ENCODE measurements at regions not wholly inside any gene's neighbourhood (a gene's known extent, or its start where the extent isn't known, plus 50 kb on each side); places are given as distances from the start of the nearest gene placed in this dataset.

DNA sequence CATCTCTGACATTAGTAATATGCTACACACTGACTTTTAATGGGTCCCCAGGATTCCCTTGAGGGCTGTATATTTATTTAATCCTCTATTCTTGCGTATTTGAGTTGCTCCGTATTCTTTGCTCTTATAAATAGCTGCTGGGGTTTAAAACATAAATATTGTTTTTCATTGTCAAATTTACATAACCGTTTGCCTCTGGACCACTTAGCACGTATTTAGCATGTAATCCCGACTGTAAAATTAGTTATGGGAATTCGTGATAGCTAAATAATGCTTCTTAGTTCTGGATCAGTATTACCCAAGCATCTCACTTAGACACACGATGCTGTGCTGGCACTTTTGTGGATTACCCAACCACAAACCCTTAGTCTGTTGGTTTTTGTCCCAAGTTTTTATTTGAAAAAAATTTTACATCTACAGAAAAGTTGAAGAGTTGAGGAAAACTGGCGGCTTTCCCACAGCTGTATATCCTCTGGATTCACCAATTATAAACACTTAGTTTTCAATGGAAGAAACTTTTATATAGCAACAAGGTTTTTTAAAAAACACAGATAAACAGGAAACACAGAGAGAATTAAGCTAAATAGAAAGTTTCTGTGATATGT is 296.8 kb upstream of the TPM1 start:
- DNase-seq (ENCODE audit: low read depth in 2 of 2): no peak

DNA sequence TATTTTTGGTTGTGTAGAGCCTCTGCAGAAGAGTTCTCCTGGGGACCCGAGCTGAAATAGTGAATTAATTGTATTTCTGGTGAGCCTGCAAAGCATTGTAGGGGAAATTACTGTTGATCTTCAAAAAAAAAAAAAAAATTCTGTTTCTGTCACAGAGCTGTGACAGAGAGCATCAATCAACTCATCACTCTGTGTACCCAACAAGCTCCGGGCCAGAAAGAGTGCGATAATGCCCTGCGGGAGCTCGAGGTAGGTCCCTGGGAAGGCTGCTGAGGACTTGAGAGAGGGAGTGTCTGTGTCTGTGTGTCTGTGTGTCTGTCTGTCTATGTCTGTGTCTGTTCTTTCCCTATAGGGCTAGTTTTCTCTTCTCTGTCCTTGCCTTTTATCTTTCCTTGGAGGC is 294.4 kb upstream of the TPM1 start:
- DNase-seq (ENCODE audit: low read depth in 2 of 2): no peak

DNA sequence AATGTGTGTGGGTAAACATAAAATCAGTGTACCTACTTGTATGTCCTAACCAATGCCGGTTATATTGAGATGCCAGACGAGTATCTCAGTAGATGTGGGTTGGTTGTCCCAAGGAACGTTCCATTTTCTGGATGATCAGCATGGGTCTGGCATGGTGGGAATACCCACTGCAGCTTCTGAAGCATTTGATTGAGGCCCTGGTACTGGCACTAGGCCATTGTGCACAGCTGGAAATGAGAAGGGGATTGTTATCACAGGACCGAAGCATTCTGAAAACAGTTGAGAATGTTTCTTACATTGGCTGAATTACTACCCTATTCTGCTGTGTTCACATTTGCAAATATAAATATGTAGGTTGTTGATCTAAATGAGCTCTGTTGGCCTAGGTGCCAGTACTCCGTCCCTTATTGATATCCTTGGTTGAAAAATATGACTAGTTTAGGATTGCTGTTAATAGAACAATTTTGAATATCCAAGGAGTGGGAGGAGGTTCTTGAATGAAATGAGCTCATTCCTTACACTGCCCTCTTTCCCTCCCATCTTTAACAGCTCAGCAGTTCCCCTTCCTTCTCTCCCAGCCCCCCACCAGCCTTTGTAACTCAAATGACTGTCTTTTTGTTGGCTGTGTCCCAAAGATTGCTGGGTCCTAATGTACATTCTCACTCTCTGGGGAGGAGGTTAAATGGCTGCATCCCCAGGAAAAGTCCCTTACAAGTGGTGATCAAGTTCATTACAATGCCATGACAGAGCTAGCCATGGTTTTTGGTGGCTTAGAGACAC is 293.3 kb upstream of the TPM1 start:
- no peak for DNase-seq (ENCODE audit: low read depth in 2 of 2)

DNA sequence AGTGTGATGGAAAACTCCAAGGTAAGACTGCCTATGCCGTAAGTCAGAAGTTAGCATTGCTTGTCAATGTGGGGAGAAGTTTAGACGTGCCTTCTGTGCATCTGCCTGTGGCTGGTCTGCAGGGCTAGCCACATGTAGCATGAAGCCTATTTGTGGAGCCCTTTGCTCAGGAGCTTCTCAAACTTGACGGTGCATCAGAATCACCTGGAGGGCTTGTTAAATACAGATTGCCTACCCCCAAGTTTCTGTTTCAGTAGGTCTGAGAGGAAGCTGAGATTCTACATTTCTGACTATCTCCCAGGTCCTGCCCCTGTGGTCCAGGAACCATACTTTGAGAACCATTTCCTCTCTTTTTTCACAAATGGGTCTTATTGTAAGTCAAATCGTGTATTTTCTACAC is 292.1 kb upstream of the TPM1 start:
- DNase-seq (ENCODE audit: low read depth in 2 of 2): no peak

DNA sequence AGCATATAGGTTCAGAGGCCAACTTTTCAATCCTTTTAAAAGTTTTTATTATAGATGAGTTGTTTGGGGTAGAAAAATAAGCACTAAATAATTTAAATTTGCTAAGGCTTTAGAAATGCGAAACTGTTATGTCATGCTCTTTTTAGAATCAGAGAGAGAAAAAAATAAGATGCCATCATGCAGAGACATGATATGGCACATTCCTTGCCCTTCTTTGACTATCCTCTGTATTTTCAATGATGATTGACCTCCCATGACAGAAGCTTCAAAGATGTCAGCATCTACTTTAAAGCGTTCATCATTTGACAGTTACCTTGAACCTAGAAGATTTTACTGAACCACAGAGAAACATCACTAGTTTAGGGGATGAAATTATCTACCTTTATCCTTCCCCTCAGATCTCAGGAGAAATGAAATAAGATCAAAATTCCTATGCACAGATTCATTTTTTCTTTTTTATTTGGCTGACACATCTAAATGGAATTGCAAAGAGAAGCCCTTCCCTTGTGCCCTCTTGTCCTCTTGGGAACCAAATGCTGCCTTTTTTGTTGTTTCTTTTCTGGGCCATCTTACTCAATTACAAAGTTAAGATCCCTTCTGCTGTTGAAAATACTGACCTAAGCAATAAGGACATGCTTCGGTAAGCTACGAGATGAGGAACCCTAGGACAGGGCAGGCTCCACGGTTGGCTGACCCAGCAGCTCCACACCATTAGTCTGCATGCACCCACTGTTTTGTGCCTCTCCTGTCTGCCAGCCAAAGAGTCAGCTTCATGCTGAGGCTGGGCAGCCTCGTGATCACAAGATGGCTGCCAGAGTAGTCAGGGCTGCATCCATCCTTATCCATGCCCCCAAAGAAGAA is 289.7 kb upstream of the TPM1 start:
- DNase-seq (ENCODE audit: low read depth in 2 of 2): no peak

DNA sequence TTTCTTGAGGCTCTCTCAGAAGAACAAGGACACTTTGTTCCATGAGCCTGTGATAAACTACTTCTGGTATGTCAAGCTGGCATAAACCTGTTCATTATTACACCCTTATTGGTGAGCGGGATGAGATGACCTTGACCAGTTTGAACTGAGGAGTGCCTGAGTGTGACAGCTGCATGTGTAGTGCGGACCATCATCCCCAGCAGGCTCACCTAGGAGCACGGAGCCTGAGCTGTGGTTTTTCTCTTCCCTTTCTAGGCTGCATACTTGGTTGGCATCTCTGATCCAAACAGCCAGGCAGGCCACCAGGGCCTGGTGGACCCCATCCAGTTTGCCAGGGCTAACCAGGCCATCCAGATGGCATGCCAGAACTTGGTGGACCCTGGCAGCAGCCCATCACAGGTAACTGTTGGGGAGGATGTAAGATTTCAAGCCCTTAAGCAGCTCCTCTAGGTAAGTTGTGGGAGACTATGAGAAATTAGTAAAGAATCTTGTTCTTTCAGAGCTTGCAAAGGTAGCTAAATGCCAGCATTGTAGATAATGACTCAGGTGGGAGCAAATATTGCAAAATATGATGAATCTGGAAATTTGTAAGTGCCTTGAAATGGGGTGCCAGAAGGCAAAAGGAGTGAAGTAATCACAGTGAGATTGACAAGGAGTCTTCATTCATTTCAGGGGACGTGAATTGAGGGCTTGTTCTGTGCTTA is 288.9 kb upstream of the TPM1 start:
- DNase-seq (ENCODE audit: low read depth in 2 of 2): no peak

DNA sequence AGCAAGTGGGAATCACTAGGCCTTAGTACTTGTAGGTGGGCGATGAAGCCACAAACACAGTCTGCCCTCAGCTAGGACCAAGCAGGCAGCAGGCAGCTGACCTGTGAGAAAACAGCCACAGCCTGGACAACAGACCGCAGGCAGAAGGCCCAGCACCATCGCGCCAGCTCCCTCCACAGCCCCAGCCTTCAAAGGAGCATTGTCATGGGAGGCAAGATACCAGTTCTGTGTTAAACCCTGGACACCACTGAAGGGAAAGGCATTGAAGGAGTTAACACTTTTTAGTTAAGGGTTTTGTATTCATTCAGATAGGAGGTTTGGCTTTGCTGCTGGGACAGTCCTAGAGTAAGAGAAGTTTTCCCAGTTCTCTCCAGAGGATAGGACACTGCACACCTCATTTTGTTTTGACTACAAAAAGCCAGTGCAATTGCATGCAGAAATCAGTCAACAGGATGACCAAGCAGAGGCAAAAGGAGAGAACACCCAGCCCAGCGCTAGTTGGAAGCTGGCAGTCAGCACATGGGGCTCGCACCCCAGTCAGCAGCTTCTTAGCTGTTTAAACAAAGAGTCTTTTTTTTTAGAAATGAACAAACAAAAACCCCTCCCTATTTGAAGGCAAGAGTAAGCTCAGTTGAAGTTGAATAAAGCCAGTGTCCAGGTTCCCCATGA is 286.1 kb upstream of the TPM1 start:
- no peak for DNase-seq (ENCODE audit: low read depth in 2 of 2)

DNA sequence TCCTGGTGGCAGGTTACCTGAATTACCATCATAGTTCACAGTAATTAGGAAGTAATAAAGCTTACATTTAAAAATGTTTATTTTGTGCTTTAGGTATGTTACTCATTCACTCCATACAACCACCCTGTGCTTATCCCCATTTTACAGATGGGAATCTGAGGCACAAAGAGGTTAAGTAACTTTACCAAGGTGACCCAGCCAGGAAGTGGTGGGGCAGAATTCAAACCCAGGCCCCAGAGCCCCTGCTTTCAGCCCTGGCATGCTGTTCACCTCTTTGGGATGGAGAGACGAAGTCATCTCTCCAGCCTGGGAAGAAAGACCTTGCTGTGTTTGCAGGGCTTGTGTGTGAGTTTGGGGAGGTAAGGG is 285.6 kb upstream of the TPM1 start:
- DNase-seq (ENCODE audit: low read depth in 2 of 2): no peak

DNA sequence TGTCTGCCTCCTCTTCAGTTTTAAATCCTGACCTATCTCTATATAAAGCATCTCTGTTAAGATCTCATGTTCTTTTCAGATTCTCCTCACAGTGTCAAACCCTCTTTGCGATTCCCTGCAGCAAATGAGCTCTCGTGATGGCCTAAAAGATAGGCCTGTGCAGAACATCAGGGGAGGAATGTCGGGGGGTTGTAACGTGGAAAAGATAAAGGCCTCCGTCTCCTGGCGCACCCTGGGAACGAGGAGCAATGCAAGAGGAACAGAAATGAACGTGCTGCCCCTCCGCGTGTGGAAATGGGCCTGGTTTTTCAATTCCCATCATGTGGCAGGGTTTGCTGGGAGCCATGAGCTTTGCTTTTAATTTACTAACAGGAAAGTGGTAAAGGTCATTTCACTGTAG is 285.0 kb upstream of the TPM1 start:
- no peak for DNase-seq (ENCODE audit: low read depth in 2 of 2)

DNA sequence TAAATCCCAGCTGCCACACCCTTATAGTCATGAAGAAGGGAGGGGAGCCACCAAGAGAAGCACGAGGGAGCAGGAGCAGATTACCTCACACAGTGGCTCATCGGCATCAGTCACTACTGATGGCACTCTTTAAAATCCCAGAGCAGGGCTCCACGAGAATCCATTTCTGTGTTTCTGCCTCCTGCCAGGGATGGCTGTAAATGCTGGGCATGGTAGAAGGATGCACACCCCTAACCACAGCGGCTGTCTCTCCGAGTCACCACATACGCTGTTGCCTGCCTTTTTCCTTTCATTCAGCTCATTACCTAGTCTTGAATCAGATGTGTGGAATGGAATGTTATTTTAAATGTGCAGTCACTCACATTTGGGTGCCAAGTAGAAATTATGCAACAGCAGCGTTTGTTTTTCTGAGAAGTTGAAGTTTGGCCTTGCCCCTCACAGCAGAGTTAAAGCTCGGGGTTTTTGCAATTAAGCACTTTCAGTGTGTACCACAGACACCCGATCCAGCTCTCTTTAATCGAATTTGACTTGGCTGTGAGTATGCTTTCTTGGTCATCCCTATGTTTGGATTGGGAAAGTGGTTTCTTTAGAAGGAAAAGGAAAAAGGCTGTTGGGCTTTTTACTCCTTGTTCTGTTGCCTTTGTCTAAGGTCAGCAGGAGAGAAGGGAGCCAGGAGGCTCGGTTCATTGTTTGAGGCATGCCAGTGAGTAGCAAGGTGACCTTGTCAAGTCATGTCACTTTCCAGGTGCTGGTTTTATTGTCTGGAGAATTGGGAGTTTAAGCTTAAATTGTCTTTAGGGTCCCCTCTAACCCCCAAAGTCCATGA is 284.2 kb upstream of the TPM1 start:
- no peak for DNase-seq (ENCODE audit: low read depth in 2 of 2)

DNA sequence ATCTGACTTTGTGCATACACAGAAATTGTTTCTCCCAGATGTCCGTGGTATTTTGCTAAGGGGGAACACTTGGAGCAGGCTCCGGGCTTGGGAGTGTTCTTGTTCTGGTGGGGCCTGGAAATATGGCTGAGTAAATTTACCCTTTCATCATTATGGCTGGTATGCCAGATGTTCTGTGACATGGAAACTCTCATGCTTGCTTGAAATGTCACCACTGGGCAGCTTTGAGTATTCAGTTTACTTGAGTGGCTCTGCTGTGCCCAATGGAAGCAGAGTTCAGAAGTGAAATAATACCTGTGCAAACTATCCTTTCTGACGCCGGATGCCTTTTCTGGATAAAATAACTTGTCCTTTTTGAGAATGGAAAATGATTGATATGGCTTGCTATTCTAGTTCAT is 283.6 kb upstream of the TPM1 start:
- no peak for DNase-seq (ENCODE audit: low read depth in 2 of 2)

DNA sequence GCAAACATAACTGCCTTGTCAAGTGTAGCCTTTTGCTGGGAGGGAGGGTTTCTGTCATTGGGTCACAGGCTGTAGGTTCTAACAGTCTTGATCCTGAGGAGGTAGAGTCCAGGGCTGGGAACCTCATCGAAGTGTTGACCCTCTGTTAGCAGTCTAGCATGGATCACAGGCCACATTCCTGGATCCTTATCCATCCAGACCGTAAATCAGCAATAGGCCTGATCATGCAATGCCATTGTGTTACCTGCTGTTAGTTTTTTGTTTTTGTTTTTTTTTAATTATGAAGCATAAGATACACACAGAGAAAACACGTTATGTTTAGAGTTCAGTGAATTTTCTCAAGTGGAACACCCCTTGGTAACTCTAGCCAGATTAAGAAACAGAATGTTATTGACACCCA is 282.0 kb upstream of the TPM1 start:
- no peak for DNase-seq (ENCODE audit: low read depth in 2 of 2)

DNA sequence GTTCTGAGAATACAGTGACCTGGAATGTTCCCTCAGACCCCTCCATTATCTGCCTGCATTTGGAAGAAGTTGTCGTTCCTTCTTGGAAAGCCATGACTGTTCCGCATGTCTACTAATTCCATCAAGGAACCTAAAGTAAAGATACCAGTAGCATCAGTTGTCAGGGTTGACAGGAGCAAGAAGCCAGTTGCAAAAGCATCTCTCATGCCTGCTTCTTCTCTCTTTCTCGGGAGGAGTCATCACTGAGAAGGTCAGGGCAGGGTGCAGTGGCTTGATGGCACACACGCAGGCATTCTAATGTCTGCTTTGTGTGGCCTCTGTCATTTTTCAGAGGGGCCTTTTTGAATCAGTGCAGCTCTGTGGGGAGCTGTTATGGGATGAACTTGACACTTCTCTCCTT is 276.6 kb upstream of the TPM1 start:
- no peak for DNase-seq (ENCODE audit: low read depth in 2 of 2)

DNA sequence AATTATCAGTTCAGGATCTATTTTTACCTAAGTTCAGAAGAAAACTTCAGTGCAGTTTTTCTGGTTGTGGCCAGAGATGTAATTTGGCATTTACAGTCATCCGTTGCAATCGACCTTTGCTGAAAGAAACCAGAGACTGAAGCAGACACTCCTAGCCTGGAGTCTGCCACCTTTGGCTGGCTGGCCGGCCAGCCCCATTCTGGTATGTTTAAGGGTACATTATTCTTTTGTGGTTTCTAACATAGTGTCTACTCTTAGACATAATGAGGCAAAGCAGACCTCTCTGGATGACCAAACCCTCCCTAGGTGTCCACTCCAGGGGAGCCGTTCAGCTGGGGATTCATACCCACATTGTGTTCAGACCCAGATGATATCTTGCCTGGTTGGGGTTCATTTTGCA is 275.9 kb upstream of the TPM1 start:
- no peak for DNase-seq (ENCODE audit: low read depth in 2 of 2)

DNA sequence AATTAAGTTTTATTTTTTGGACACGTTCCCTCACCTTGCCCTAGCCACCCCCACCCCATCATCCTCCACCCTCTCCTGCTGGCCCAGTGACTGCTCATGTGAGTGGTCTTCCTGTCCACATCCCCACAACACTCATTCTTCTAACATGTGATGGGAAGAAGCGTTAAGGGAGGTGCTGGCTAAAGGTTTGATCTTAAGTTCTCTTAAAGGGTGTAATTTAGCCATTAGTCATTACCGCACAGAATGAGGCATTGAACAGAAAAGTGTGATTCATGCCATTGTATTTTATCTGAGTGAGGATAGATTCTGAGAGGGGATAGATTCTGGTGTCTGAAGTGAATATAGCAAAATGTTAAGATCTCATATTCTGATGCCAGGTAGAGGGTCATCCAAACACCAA is 272.9 kb upstream of the TPM1 start:
- DNase-seq (ENCODE audit: low read depth in 2 of 2): no peak

DNA sequence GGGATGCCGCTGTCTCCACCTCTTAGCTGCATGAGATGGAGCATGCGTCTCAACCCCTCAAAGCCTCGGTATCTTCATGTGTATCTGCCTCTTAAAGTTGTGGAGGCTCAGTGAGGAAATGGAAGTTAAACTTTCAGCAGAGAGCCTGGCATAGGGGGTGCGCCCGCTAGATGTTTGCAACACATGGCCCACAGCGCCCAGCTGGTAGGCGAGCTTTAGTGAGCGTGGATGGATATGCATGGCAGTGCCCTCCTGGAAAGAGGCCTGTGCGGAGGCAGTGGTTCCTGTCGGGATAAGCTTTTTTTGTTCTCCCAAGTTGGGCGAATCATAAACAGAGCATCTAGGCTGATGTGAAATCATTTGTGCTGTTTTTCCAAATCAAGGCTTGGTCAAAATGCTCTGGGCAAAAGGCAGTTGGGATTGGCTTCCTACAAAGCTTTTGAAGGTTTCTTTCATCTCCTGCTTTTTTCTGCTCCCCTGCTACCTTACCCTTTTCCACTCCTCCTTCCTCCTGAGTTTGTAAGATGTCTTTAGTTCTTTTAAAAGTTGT is 272.4 kb upstream of the TPM1 start:
- no peak for DNase-seq (ENCODE audit: low read depth in 2 of 2)

DNA sequence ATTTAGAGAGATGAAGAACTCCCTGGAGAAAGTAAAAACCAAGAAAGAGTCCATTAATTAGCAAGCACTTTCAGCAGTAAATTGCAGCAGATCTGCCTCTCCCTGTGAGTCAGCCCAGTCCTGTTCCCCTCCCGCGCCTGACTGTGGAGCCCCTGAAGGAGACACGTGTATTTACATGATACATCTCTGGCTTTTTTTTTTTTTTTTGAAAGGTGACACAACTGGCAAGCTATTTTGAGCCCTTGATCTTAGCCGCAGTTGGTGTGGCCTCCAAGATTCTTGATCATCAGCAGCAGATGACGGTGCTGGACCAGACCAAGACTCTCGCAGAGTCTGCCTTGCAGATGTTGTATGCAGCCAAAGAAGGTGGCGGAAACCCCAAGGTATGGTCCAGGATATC is 271.8 kb upstream of the TPM1 start:
- DNase-seq (ENCODE audit: low read depth in 2 of 2): no peak

DNA sequence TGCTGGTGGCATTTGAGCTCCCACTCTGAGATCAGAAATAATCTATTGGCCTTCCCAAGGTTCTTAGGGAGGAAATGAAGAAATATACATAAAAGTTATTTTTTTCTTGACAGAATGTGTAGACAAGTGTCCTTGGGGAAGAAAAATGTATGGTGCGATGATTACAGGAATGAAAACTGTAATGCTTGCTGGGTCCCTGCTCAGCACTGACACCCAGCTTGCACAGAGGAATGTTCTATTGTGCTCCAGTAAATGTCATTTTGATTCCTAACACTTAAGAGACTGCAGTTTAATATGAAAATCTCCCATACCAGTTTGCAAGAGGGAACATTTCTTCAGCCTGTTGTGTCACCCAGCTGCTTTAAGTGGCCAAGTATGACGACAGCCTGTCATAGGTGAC is 271.3 kb upstream of the TPM1 start:
- DNase-seq (ENCODE audit: low read depth in 2 of 2): no peak

DNA sequence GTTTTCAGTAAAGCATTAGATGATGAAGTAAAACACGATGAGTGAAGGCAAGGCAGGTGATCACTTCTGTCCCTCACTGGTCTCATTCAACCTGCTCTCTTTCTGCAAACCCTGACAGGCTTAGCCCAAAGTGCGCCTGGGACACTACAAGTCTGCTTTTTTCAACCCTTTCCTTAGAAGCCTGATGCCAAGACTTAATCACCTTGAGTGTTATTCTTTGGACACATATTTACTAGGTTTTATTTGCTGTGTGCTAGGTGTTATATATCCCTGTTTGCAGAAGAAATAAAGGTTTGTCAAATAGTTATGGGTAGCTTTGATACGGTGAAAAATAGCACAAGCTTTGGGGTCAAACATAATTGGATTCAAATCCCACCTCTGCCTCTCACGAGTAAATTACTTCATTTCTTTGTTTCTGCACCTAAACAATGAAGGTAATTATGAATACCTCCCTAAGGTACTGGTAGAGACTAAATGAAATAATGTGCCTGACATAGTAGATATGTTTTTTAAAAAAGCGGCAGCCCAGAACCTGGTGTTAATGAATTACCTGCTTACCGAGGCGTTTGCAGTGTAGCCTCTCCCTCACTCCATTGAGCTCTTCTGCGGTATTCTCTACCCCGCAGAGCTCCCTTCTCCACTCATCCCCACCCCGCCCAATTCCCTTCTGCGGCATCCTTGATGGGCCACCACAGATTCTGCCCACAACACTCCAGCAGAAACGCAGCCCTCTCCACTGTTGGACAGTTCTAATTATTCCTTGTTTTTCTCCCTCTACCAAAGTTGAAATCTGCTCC is 269.0 kb upstream of the TPM1 start:
- DNase-seq (ENCODE audit: low read depth in 2 of 2): no peak

DNA sequence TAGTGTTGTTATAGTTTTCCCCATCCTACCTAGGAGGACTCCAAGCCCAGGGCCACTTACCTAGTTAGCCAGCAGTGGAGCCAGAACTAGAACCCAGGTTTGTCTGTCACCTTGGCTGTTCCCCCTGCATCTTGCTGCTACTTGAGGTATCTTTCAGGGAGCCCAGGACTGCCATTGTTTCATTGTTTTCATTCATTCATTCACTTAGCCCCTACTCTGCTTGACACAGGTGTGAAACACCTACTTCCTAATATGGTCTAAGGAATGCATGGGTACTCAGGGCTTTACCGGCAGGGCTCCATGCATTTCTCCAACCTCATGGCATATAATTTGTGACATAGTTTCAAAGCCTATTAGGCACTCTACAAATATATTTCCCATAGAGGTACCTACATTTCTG is 266.6 kb upstream of the TPM1 start:
- DNase-seq (ENCODE audit: low read depth in 2 of 2): no peak

Measured in stimulated activated CD4-positive, alpha-beta T cell treated with anti-CD3 and anti-CD28 coated beads, Interleukin-4, amount 100 ng/mL, for 48 hours (primary cell).